NB4 (cell line): ENCODE measurements at regions not wholly inside any gene's neighbourhood (a gene's known extent, or its start where the extent isn't known, plus 50 kb on each side); places are given as distances from the start of the nearest gene placed in this dataset.

Experiments used
- CTCF ChIP-seq: IDR thresholded peaks from one replicate; pipeline ENCODE4 v1.5.1; 2012; ENCODE audit warnings: low read depth, low read length
- MYC ChIP-seq: IDR thresholded peaks from 2 replicates; pipeline ENCODE4 v1.6.1; 2011; ENCODE audit warnings: low read depth, low read length
- POLR2A ChIP-seq: IDR thresholded peaks from 2 replicates; pipeline ENCODE4 v1.6.1; 2011; ENCODE audit warnings: mild to moderate bottlenecking; ENCODE audit not compliant: insufficient read length; ENCODE audit errors: extremely low read depth
- TF ChIP-seq, protein P1 (sequence below): IDR thresholded peaks from 2 replicates; pipeline ENCODE4 v1.6.1; 2011; ENCODE audit warnings: low read depth, low read length

DNA sequence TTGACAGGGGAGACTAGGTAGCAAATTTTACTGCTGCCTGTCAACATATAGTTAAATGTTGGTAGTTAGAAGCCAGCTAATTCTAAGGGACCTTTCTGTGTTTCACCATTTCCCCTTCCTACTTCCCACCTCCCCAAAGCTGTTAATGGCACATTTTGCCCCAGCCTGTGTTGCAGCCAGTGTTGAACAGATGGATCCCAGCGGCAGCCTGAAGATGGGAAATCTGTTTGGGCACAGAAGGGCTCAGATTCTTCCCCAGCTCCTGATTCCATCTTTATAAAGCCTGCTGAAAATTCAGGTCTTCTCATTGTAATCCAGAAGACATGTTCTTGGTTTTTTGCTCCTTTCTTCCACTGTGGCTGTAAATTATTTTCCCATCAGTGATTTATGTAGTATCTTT lies 89.0 kb downstream of the SPRY1 start:
- TF ChIP-seq CTCF = no peak
- TF ChIP-seq POLR2A = no peak
- TF ChIP-seq, protein P1, sequence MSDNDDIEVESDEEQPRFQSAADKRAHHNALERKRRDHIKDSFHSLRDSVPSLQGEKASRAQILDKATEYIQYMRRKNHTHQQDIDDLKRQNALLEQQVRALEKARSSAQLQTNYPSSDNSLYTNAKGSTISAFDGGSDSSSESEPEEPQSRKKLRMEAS = no peak
- no peak for TF ChIP-seq MYC
